Cardiac fibroblast (primary cell): ENCODE measurements at regions not wholly inside any gene's neighbourhood (a gene's known extent, or its start where the extent isn't known, plus 50 kb on each side); places are given as distances from the start of the nearest gene placed in this dataset.

Experiments
- DNase-seq, 2 donors: peaks; one replicate each; pipeline versions ENCODE4 v3.0.0 to v3.0.0-alpha.2; 2010; ENCODE audit warnings: low read depth in 2 of 2
- H3K4me3 ChIP-seq, 2 donors: replicated peaks in 1 of 2; 1 replicate in 1 of 2; 2 replicates in 1 of 2; pipeline ENCODE4 v1.5.1; 2011; ENCODE audit warnings: low read depth in 2 of 2, low read length in 2 of 2, mild to moderate bottlenecking in 2 of 2, moderate library complexity in 1 of 2
- CTCF ChIP-seq: IDR thresholded peaks from one replicate; pipeline ENCODE4 v1.5.1; 2011; ENCODE audit warnings: low read depth, mild to moderate bottlenecking, low read length, inconsistent platforms

DNA sequence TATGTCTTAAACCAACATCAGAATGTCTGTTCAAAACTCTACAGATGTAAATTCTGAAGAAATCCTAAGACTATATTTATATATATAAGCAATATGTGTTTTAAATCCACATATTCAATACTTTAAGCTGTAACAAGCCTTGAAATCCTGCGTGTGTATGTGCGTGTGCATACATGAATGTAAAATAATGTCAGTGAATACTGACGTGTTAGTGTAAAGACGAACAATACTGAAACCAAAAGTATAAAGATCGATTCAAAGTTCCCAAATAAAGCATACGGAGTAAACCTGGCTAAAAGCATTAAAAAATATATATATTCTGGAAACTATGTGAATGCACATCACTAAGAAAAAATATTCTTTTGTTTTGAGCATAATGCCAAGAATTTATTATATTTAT is 668.6 kb upstream of the NCAM2 start:
- no peak for DNase-seq
- H3K4me3 ChIP-seq, result no peak overlapping the region
- TF ChIP-seq CTCF, result no peak

DNA sequence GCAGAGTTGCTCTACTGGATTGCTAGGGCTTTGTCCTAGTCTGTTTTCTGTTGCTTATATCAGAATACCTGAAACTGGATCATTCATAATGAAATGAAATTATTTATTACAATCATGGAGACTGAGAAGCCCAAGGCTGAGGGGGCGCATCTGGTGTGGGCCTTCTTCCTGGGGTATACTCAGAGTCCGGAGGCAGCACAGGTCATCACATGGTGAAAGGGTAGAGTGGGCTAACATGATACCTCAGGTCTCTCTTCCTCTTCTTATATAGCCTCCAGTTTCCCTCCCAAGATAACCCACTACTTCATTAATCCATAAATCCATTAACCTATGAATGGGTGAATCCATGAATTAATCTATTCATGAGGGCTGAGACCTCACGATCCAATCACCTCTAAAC is 667.6 kb upstream of the NCAM2 start:
- DNase-seq, result no peak
- no peak for TF ChIP-seq CTCF

GRCh38 chr21:20334585-20334984 is 663.6 kb upstream of the NCAM2 start:
- DNase-seq, result no peak
- TF ChIP-seq CTCF, result no peak

More for the DNA sequence above, 667.6 kb upstream of the NCAM2 start:
- no peak overlapping the region for H3K4me3 ChIP-seq

DNA sequence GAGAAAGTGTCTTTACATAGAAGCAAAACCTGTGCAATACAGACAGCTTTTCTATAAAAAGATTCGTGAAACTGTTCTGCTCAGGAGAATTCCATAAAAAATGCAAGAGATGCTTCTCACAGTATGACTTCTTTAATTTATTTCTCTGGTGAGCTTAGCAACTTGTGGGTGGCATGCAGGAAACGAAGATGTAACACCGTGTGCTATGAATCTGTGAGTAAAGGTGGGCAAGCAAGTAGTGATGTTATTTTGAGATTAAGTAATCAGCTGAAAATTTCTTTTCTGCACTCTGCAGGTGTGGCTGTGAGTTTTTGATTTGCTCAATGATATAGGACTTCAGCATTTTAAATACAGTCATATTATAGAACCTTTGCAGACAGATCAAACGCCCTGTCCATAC is 656.8 kb upstream of the NCAM2 start:
- no peak for TF ChIP-seq CTCF
- no peak for DNase-seq
- H3K4me3 ChIP-seq, result no peak overlapping the region

More at GRCh38 chr21:20334585-20334984, 663.6 kb upstream of the NCAM2 start:
- no peak overlapping the region for H3K4me3 ChIP-seq

DNA sequence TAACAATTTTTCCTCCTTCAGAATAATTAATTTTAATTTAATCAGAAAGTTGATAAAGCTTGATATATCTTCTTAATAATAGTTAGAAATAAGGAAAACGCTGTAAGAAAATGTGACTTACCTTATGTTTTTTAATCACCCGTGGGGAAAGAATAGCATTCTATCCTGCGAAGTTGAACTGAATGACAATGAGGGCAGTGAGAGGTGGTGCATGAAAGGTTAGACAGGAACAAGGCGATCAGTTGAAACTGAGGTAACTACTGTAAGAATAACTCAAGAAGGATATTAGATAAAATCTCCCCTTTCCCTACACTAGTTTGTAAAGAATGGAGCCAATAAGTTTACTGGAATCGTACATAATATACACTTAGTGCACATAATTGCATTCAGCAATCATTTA is 655.0 kb upstream of the NCAM2 start:
- H3K4me3 ChIP-seq, result no peak overlapping the region
- DNase-seq, result no peak
- TF ChIP-seq CTCF, result no peak

GRCh38 chr21:20351138-20351537 is 647.1 kb upstream of the NCAM2 start:
- no peak overlapping the region for H3K4me3 ChIP-seq
- no peak for DNase-seq
- TF ChIP-seq CTCF, result no peak

DNA sequence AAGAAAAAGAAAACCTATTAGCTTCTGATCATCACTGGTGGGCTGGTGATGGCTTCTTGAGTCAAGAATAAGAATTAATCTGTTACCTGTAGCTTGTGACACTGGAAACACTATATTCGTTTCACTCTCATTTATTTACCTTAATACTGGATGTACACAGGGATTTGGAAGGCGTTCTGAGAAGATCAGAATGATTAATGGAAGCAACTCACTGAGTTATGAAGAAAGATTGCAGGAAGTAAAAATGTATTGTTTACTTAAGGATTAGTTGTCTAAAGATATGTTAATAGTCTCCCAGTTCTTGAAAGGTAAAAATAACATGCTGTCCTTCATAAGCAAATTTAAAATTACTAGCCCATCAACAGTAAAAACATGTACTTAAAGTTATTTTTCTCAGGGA is 644.9 kb upstream of the NCAM2 start:
- no peak for DNase-seq
- no peak for TF ChIP-seq CTCF
- H3K4me3 ChIP-seq, result no peak overlapping the region
